MM.1S (cell line): ENCODE measurements at regions not wholly inside any gene's neighbourhood (a gene's known extent, or its start where the extent isn't known, plus 50 kb on each side); places are given as distances from the start of the nearest gene placed in this dataset.

ENCODE experiments used
- EZH2 ChIP-seq: fragments of 300-600 bp; sonication (generic); optimal IDR thresholded peaks from 2 replicates; pipeline ENCODE3; 2017; ENCODE audit warnings: low read depth, mild to moderate bottlenecking, antibody characterized with exemption, low read length, mixed read lengths
- EZH2phosphoT487 ChIP-seq: fragments of 300-600 bp; sonication (generic); IDR thresholded peaks from 2 replicates; pipeline ENCODE4 v1.6.1; 2018; ENCODE audit warnings: antibody characterized with exemption, low read length
- TF ChIP-seq, protein P1 (sequence below): fragments of 300-600 bp; sonication (generic); IDR thresholded peaks from 2 replicates; pipeline ENCODE4 v1.5.1; 2016; ENCODE audit warnings: antibody characterized with exemption, low read length, mixed read lengths

GRCh38 chr21:23108533-23108932 lies 2110.3 kb downstream of the NCAM2 start:
- TF ChIP-seq, protein P1, sequence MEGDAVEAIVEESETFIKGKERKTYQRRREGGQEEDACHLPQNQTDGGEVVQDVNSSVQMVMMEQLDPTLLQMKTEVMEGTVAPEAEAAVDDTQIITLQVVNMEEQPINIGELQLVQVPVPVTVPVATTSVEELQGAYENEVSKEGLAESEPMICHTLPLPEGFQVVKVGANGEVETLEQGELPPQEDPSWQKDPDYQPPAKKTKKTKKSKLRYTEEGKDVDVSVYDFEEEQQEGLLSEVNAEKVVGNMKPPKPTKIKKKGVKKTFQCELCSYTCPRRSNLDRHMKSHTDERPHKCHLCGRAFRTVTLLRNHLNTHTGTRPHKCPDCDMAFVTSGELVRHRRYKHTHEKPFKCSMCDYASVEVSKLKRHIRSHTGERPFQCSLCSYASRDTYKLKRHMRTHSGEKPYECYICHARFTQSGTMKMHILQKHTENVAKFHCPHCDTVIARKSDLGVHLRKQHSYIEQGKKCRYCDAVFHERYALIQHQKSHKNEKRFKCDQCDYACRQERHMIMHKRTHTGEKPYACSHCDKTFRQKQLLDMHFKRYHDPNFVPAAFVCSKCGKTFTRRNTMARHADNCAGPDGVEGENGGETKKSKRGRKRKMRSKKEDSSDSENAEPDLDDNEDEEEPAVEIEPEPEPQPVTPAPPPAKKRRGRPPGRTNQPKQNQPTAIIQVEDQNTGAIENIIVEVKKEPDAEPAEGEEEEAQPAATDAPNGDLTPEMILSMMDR = no peak
- TF ChIP-seq EZH2phosphoT487 = no peak
- TF ChIP-seq EZH2 = no peak
